ENCODE measurements at regions not wholly inside any gene's neighbourhood (a gene's known extent, or its start where the extent isn't known, plus 50 kb on each side); places are given as distances from the start of the nearest gene placed in this dataset.
"Not testable (repeated sequence)": the region's sequence is repeated elsewhere in the genome, so short reads cannot be mapped to it uniquely, and the experiment has no call there.

- H4K20me1 ChIP-seq (ENCODE audit: insufficient read depth, low read length) = no peaks in the 10 kb centered on the region
- H3K9ac ChIP-seq (ENCODE audit: low read length) = no peak overlapping the region
- no peaks in the 10 kb centered on the region for H3K9me3 ChIP-seq (ENCODE audit: insufficient read depth, low read length)
- H3K36me3 ChIP-seq (replicated peaks; ENCODE audit: low read depth, low read length) = no peaks in the 10 kb centered on the region
- no peaks in the 10 kb centered on the region for H3K4me1 ChIP-seq (ENCODE audit: low read length)
- no peaks in the 10 kb centered on the region for H3K79me2 ChIP-seq (ENCODE audit: low read length)
- H3K27ac ChIP-seq (ENCODE audit: low read length) = no peak overlapping the region
- no peak for TF ChIP-seq CTCF (IDR thresholded peaks at IDR 0.05; ENCODE audit: low read depth, low read length)
- TF ChIP-seq EZH2phosphoT487 (IDR thresholded peaks at IDR 0.05; ENCODE audit: low read depth) = no peak
- H3K4me3 ChIP-seq (ENCODE audit: low read length) = no peak overlapping the region
- H2AFZ ChIP-seq (ENCODE audit: low read depth, low read length) = no peak overlapping the region
- no peaks in the 10 kb centered on the region for H3K27me3 ChIP-seq (ENCODE audit: low read depth, low read length)
- H3K4me2 ChIP-seq (ENCODE audit: low read length) = no peak overlapping the region
Measured at GRCh38 chr6:78530208-78530607, 337.1 kb upstream of the IRAK1BP1 start.

- no peaks in the 10 kb centered on the region for H3K9me3 ChIP-seq (ENCODE audit: insufficient read depth, low read length)
- no peak overlapping the region for H2AFZ ChIP-seq (ENCODE audit: low read depth, low read length)
- H3K4me1 ChIP-seq (ENCODE audit: low read length) = no peaks in the 10 kb centered on the region
- H3K36me3 ChIP-seq (replicated peaks; ENCODE audit: low read depth, low read length) = no peaks in the 10 kb centered on the region
- H3K9ac ChIP-seq (ENCODE audit: low read length) = no peak overlapping the region
- H3K79me2 ChIP-seq (ENCODE audit: low read length) = no peaks in the 10 kb centered on the region
- H3K4me3 ChIP-seq (ENCODE audit: low read length) = no peak overlapping the region
- H3K27ac ChIP-seq (ENCODE audit: low read length) = no peak overlapping the region
- no peak for TF ChIP-seq CTCF (IDR thresholded peaks at IDR 0.05; ENCODE audit: low read depth, low read length)
- no peaks in the 10 kb centered on the region for H4K20me1 ChIP-seq (ENCODE audit: insufficient read depth, low read length)
- H3K4me2 ChIP-seq (ENCODE audit: low read length) = no peak overlapping the region
- no peaks in the 10 kb centered on the region for H3K27me3 ChIP-seq (ENCODE audit: low read depth, low read length)
Measured at GRCh38 chr6:78533426-78533825, 333.9 kb upstream of the IRAK1BP1 start.

- H3K4me3 ChIP-seq (ENCODE audit: low read length) = no peak overlapping the region
- no peak for TF ChIP-seq CTCF (IDR thresholded peaks at IDR 0.05; ENCODE audit: low read depth, low read length)
- TF ChIP-seq EZH2phosphoT487 (IDR thresholded peaks at IDR 0.05; ENCODE audit: low read depth) = no peak
- no peaks in the 10 kb centered on the region for H3K79me2 ChIP-seq (ENCODE audit: low read length)
- H3K9me3 ChIP-seq (ENCODE audit: insufficient read depth, low read length) = no peaks in the 10 kb centered on the region
- H3K36me3 ChIP-seq (replicated peaks; ENCODE audit: low read depth, low read length) = no peaks in the 10 kb centered on the region
- H3K9ac ChIP-seq (ENCODE audit: low read length) = no peak overlapping the region
- no peak overlapping the region for H3K4me2 ChIP-seq (ENCODE audit: low read length)
- H3K4me1 ChIP-seq (ENCODE audit: low read length) = no peaks in the 10 kb centered on the region
- no peaks in the 10 kb centered on the region for H3K27me3 ChIP-seq (ENCODE audit: low read depth, low read length)
- H4K20me1 ChIP-seq (ENCODE audit: insufficient read depth, low read length) = no peaks in the 10 kb centered on the region
- H3K27ac ChIP-seq (ENCODE audit: low read length) = no peak overlapping the region
- no peak overlapping the region for H2AFZ ChIP-seq (ENCODE audit: low read depth, low read length)
Measured at GRCh38 chr6:78533876-78534275, 333.5 kb upstream of the IRAK1BP1 start.

GRCh38 chr6:78538002-78538401 lies 329.3 kb upstream of the IRAK1BP1 start:
- H3K9ac ChIP-seq (ENCODE audit: low read length) = no peak overlapping the region
- H3K4me3 ChIP-seq (ENCODE audit: low read length) = no peak overlapping the region
- H4K20me1 ChIP-seq (ENCODE audit: insufficient read depth, low read length) = no peaks in the 10 kb centered on the region
- H3K27me3 ChIP-seq (ENCODE audit: low read depth, low read length) = no peaks in the 10 kb centered on the region
- no peak overlapping the region for H3K27ac ChIP-seq (ENCODE audit: low read length)
- H3K4me2 ChIP-seq (ENCODE audit: low read length) = no peak overlapping the region
- H3K79me2 ChIP-seq (ENCODE audit: low read length) = no peaks in the 10 kb centered on the region
- no peaks in the 10 kb centered on the region for H3K4me1 ChIP-seq (ENCODE audit: low read length)
- H3K9me3 ChIP-seq (ENCODE audit: insufficient read depth, low read length) = no peaks in the 10 kb centered on the region
- TF ChIP-seq CTCF (IDR thresholded peaks at IDR 0.05; ENCODE audit: low read depth, low read length) (no peak), EZH2phosphoT487 (IDR thresholded peaks at IDR 0.05; ENCODE audit: low read depth) (no peak)
- H3K36me3 ChIP-seq (replicated peaks; ENCODE audit: low read depth, low read length) = no peaks in the 10 kb centered on the region
- H2AFZ ChIP-seq (ENCODE audit: low read depth, low read length) = no peak overlapping the region

- not testable (repeated sequence) for H3K27me3 ChIP-seq (ENCODE audit: low read depth, low read length); H3K9me3 ChIP-seq (ENCODE audit: insufficient read depth, low read length)
Measured at GRCh38 chr6:78547636-78548035, 319.7 kb upstream of the IRAK1BP1 start.

More at GRCh38 chr6:78547636-78548035, 319.7 kb upstream of the IRAK1BP1 start:
- not testable (repeated sequence) for H3K79me2 ChIP-seq (ENCODE audit: low read length); H2AFZ ChIP-seq (ENCODE audit: low read depth, low read length); H4K20me1 ChIP-seq (ENCODE audit: insufficient read depth, low read length); H3K36me3 ChIP-seq (replicated peaks; ENCODE audit: low read depth, low read length); H3K4me1 ChIP-seq (ENCODE audit: low read length); H3K4me2 ChIP-seq (ENCODE audit: low read length); H3K27ac ChIP-seq (ENCODE audit: low read length); H3K9ac ChIP-seq (ENCODE audit: low read length); H3K4me3 ChIP-seq (ENCODE audit: low read length)
